Stimulated activated memory B cell treated with anti-CD40 and anti-IgM and Interleukin-4, amounts not matched to agents 10 μg/mL and 1 μg/mL and 100 μg/mL, for 72 hours (primary cell): ENCODE measurements at regions not wholly inside any gene's neighbourhood (a gene's known extent, or its start where the extent isn't known, plus 50 kb on each side); places are given as distances from the start of the nearest gene placed in this dataset.
"Not testable (repeated sequence)": the region's sequence is repeated elsewhere in the genome, so short reads cannot be mapped to it uniquely, and the experiment has no call there.

Source experiments
- ATAC-seq: fragments of 150-1000 bp; cut with Tn5 transposase; 2 replicates; pipeline ENCODE4 v1.10.0; 2021
- H3K27ac Mint-ChIP-seq: one replicate; pipeline ENCODE4 v1.8.0; 2022; ENCODE audit warnings: mild to moderate bottlenecking, mixed read lengths
- H3K27me3 Mint-ChIP-seq: one replicate; pipeline ENCODE4 v1.8.0; 2022; ENCODE audit warnings: mixed read lengths
- H3K36me3 Mint-ChIP-seq: one replicate; pipeline ENCODE4 v1.8.0; 2022; ENCODE audit warnings: mixed read lengths
- H3K4me1 Mint-ChIP-seq: one replicate; pipeline ENCODE4 v1.8.0; 2022; ENCODE audit warnings: mixed read lengths
- H3K4me3 Mint-ChIP-seq: one replicate; pipeline ENCODE4 v1.8.0; 2022; ENCODE audit warnings: mild to moderate bottlenecking, moderate library complexity, mixed read lengths
- H3K9me3 Mint-ChIP-seq: one replicate; pipeline ENCODE4 v1.8.0; 2022; ENCODE audit warnings: mixed read lengths

- H3K36me3 Mint-ChIP-seq, H3K27me3 Mint-ChIP-seq, H3K9me3 Mint-ChIP-seq, ATAC-seq, H3K4me3 Mint-ChIP-seq, H3K27ac Mint-ChIP-seq: not testable (repeated sequence)
- peaks cover 18% of the 10 kb centered on the region for H3K4me1 Mint-ChIP-seq
Observed at GRCh38 chr3:18516170-18516569, 91.0 kb upstream of the SATB1 start.

DNA sequence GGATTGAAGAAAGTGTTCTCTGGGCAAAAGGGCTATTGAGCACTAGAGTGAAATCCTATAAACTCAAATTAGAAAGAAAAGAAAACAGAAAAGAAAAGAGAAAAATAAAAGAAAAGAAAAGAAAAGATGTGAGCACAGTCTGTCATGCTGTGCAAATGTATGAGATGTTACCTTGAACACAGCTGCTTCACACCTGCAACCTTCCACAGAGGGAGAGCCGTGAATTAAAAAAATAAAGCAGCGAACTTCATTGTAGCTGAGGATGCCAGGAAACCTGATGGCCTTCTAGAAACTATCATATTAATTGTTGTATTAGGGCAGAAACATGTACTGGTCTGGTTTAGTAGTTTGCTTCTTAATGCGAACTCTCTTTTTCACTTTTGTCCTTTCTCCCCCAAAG lies 88.0 kb upstream of the SATB1 start:
- H3K36me3 Mint-ChIP-seq: no peaks in the 10 kb centered on the region
- no peaks in the 10 kb centered on the region for H3K9me3 Mint-ChIP-seq
- no peak overlapping the region for H3K4me3 Mint-ChIP-seq
- H3K27me3 Mint-ChIP-seq: no peaks in the 10 kb centered on the region
- H3K27ac Mint-ChIP-seq: no peak overlapping the region
- no peak for ATAC-seq
- H3K4me1 Mint-ChIP-seq: peaks cover 24% of the 10 kb centered on the region

DNA sequence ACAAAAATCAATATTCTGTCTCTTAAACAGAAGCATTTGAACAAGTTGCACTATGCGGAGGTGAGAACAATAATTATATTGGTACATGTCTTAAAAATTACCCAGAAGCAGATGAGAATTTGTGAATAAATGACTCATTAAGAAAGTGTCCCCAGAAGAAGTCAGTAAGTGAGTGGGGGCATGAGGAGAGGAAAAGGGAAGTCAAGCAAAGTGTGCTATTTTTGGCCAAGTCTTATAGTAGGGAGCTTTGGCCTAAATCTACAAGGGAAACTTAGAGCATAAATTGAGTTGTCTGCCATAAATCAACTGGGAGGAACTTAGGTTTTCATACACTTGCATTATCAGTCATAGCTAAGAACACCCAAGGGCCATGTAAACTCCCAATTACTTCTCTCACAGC lies 86.9 kb upstream of the SATB1 start:
- no peaks in the 10 kb centered on the region for H3K27me3 Mint-ChIP-seq
- peaks cover 30% of the 10 kb centered on the region for H3K4me1 Mint-ChIP-seq
- no peak overlapping the region for H3K4me3 Mint-ChIP-seq
- peak; percentile 76 for ATAC-seq
- H3K9me3 Mint-ChIP-seq: no peaks in the 10 kb centered on the region
- H3K36me3 Mint-ChIP-seq: no peaks in the 10 kb centered on the region
- H3K27ac Mint-ChIP-seq: no peak overlapping the region

- H3K27me3 Mint-ChIP-seq: no peaks in the 10 kb centered on the region
- no peak overlapping the region for H3K27ac Mint-ChIP-seq
- ATAC-seq: peak; percentile 31
- no peaks in the 10 kb centered on the region for H3K36me3 Mint-ChIP-seq
- peaks cover 36% of the 10 kb centered on the region for H3K4me1 Mint-ChIP-seq
- H3K9me3 Mint-ChIP-seq: no peaks in the 10 kb centered on the region
- no peak overlapping the region for H3K4me3 Mint-ChIP-seq
Observed at GRCh38 chr3:18510947-18511346, 85.8 kb upstream of the SATB1 start.

DNA sequence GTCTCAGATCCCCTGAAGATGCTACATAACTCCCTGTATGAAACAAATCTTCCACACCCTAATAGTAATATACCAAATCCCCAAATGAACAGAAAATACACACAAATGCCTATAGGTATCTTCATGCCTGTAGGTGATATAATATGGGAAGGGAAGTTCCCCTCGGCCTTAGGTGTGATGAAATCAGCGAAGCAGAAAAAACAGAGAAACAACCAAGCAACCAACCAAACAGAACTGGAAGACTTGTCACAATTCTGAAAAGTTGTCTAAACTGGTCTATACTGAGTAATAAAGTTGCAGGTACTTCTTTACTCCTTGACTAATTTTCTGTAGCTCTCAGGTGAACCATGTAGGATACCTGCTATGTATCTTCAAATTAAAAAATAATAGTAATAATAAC lies 82.2 kb upstream of the SATB1 start:
- no peaks in the 10 kb centered on the region for H3K9me3 Mint-ChIP-seq
- H3K4me3 Mint-ChIP-seq: no peak overlapping the region

DNA sequence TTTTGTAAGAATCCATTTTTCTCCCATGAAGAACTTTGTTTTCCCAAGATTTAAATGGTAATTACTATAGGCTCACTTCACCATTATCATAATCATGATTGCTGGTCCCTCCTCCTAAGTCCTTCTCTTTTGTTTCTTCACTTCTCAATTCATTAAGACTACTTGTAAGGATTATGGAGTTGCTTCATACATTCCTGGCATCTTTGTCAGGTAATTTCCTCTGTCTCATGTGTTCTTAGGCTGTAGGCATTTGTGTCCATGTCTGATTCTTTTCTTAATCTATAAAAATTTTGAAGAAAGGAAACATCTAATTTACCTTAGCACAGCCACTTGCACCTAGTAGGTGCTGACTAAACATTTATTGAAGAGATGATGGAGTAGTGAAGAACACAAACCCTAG lies 79.9 kb upstream of the SATB1 start:
- Mint-ChIP-seq H3K4me3 (no peak overlapping the region), H3K4me1 (peaks cover 14% of the 10 kb centered on the region), H3K9me3 (no peaks in the 10 kb centered on the region), H3K27me3 (no peaks in the 10 kb centered on the region), H3K36me3 (no peaks in the 10 kb centered on the region), H3K27ac (no peak overlapping the region)
- ATAC-seq: no peak

More for the DNA sequence above, 82.2 kb upstream of the SATB1 start:
- H3K27me3 Mint-ChIP-seq: no peaks in the 10 kb centered on the region
- peaks cover 29% of the 10 kb centered on the region for H3K4me1 Mint-ChIP-seq
- ATAC-seq: no peak
- H3K27ac Mint-ChIP-seq: no peak overlapping the region
- H3K36me3 Mint-ChIP-seq: no peaks in the 10 kb centered on the region

DNA sequence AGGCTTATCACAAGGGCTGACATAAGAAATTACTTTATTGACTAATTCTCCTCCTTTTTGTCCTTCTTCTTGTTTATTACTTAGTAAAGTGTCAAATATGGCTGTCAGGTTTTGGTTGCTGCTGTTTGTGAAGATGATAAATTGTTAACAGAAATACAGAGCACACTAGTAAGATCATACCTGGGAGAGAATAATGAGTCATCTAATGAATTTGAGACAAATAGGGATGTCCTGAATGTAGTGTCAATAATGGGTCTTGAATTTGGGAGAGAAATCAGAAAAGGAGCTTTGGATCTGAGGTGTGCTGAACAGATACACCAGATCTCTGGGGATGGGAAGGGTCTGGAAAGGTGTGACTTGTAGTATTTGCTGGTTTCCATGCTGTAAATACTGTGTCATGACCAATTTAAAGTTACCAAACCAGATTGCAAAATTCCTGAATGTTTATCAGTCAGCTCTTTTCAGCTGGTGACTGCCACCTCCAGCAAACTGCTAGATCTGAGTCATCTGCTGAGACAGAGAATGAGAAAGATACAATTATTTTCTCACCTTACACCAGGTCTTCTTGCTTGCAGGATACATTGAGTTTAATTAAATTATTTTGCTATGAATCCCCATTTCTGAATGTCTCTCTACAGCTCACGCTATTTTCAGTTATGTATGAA lies 76.7 kb upstream of the SATB1 start:
- Mint-ChIP-seq H3K9me3 (no peaks in the 10 kb centered on the region), H3K4me1 (peaks cover 30% of the 10 kb centered on the region), H3K27ac (no peak overlapping the region), H3K36me3 (no peaks in the 10 kb centered on the region), H3K4me3 (no peak overlapping the region), H3K27me3 (peaks cover 10% of the 10 kb centered on the region)
- ATAC-seq: no peak

DNA sequence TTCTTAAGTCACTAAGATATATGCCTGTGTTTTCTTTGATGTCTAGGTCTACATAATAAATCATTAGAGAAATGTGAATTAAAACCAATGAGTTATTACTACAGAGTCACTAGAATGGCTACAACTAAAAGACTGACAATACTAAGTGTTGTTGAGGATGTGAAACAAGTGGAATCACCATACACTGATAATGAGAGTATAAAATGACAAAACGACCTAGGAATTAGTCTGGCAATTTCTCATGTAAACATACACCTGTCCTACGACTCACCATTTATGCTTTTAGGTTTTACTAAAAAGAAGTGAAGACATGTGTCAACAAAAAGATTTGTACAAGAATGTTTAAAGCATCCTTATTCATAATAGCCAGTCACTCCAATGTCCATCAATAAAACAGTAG lies 75.2 kb upstream of the SATB1 start:
- Mint-ChIP-seq H3K9me3 (no peaks in the 10 kb centered on the region), H3K27me3 (peaks cover 10% of the 10 kb centered on the region), H3K36me3 (no peaks in the 10 kb centered on the region), H3K27ac (no peak overlapping the region), H3K4me3 (no peak overlapping the region), H3K4me1 (peaks cover 26% of the 10 kb centered on the region)
- no peak for ATAC-seq

DNA sequence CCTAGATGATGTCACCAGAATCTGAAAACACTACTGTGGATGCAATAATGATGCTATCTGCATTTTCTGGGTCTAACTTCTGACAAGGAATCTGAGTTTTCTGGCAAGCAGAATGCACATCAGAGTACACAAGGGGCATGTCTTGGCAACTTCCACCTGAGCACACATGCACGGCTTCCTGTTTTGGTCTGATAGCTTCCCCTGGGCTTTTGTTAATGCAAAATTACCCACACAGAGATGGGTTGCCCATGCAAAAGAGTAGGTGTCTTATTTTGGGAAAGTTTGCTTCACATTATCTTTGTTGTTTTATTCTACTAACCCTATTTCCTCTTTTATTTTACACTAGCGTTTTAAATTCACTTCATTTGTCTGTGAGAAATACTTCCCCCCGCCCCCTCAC lies 74.2 kb upstream of the SATB1 start:
- Mint-ChIP-seq H3K9me3 (no peaks in the 10 kb centered on the region), H3K4me3 (peak overlapping the region; percentile 7)

DNA sequence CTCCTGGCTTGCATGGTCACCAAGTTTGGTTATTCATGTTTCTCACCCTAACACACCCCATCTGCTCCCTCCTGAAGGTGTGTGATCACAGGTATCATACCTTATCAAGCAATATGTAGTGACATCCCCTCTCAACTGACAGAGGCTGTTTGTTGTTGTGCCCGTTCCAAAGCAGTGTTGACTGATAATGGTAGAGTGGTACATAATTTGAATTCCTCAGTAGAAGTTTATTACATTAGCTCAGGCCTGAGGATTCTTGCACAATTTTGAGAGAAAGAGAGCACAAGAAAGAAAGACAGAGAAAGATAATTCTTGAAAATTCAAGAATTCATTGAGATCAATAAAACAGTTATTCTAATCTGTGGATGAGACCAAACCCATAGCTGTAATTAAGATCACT lies 69.1 kb upstream of the SATB1 start:
- H3K9me3 Mint-ChIP-seq: no peaks in the 10 kb centered on the region
- H3K4me1 Mint-ChIP-seq: peaks cover 15% of the 10 kb centered on the region
- no peak overlapping the region for H3K27ac Mint-ChIP-seq
- peaks cover 10% of the 10 kb centered on the region for H3K27me3 Mint-ChIP-seq
- no peaks in the 10 kb centered on the region for H3K36me3 Mint-ChIP-seq
- ATAC-seq: no peak
- no peak overlapping the region for H3K4me3 Mint-ChIP-seq

More for the DNA sequence above, 74.2 kb upstream of the SATB1 start:
- ATAC-seq: peak; percentile 98
- H3K27ac Mint-ChIP-seq: no peak overlapping the region
- H3K36me3 Mint-ChIP-seq: no peaks in the 10 kb centered on the region
- peaks cover 26% of the 10 kb centered on the region for H3K4me1 Mint-ChIP-seq
- H3K27me3 Mint-ChIP-seq: peaks cover 10% of the 10 kb centered on the region

- no peak overlapping the region for H3K27ac Mint-ChIP-seq
- no peaks in the 10 kb centered on the region for H3K4me1 Mint-ChIP-seq
- no peaks in the 10 kb centered on the region for H3K36me3 Mint-ChIP-seq
- H3K4me3 Mint-ChIP-seq: no peak overlapping the region
- peaks cover 3% of the 10 kb centered on the region for H3K9me3 Mint-ChIP-seq
- H3K27me3 Mint-ChIP-seq: no peaks in the 10 kb centered on the region
- ATAC-seq: no peak
Observed at GRCh38 chr3:18489939-18490338, 64.8 kb upstream of the SATB1 start.

DNA sequence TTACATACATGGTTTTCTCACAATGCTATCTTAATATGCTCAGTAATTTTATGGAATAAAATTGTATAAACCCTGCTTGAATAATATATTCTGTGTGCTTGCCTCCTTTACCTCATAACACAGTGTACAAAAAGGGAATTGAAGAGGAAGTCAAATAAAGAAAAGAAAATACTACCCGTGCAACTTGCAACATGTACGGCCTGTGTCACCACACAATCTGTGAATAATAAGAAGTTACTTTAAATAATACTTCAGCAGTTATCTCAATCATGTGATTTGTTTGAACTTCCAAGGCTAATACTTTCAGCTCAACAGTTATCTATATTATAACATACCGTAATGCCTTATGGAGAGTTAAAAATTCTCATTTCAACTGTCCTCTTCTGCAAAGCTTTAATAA lies 58.1 kb upstream of the SATB1 start:
- no peaks in the 10 kb centered on the region for H3K27me3 Mint-ChIP-seq
- no peak overlapping the region for H3K4me3 Mint-ChIP-seq
- H3K4me1 Mint-ChIP-seq: peaks cover 8% of the 10 kb centered on the region
- no peaks in the 10 kb centered on the region for H3K36me3 Mint-ChIP-seq
- peaks cover 3% of the 10 kb centered on the region for H3K9me3 Mint-ChIP-seq
- H3K27ac Mint-ChIP-seq: no peak overlapping the region
- no peak for ATAC-seq

DNA sequence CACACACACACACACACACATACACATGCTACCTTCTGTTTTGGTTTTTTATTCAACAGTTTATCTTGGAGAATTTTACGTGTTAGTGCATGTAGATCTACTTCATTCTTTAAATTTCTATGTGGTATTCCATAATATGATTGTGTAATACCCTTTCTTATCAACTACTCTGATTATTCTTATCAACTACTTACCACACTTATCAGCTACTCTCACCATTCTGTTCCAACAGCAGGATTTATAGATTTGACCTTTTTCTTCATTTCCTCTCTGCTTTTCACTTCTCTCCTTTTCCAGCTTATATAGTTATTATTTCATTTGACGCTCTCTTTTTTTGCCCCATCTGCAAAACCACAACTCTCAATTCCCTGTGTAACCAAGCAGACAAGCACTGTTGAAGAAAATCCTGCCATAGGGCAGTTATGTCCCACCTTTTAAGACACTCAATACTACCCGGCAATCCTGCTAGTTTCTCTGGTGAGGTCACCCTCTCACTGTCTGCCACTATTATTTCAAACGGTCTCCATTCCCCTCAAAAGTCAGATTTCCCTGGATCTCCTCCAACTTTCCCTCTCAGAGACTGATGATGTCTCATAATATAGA lies 56.9 kb upstream of the SATB1 start:
- Mint-ChIP-seq H3K4me1 (peaks cover 8% of the 10 kb centered on the region), H3K9me3 (peaks cover 6% of the 10 kb centered on the region), H3K27ac (no peak overlapping the region), H3K27me3 (no peaks in the 10 kb centered on the region), H3K36me3 (no peaks in the 10 kb centered on the region), H3K4me3 (no peak overlapping the region)
- ATAC-seq: no peak

- no peak for ATAC-seq
- Mint-ChIP-seq H3K4me3 (no peak overlapping the region), H3K9me3 (peaks cover 3% of the 10 kb centered on the region), H3K36me3 (no peaks in the 10 kb centered on the region), H3K27me3 (peaks cover 14% of the 10 kb centered on the region), H3K4me1 (peaks cover 8% of the 10 kb centered on the region), H3K27ac (no peak overlapping the region)
Observed at GRCh38 chr3:18477620-18478019, 52.5 kb upstream of the SATB1 start.
